Hematopoietic multipotent progenitor cell treated with erythropoietin and hydrocortisone succinate and interleukin-3 and kit ligand, for 15 days (in vitro differentiated cells): ENCODE measurements at regions not wholly inside any gene's neighbourhood (a gene's known extent, or its start where the extent isn't known, plus 50 kb on each side); places are given as distances from the start of the nearest gene placed in this dataset.
A peak's percentile ranks its signal among the peaks of the same experiment; 100 is the strongest.
"Not testable (repeated sequence)": the region's sequence is repeated elsewhere in the genome, so short reads cannot be mapped to it uniquely, and the experiment has no call there.

ENCODE experiments used
- DNase-seq: peaks from one replicate; pipeline ENCODE4 v3.0.0-alpha.2; 2015; ENCODE audit warnings: low spot score

DNA sequence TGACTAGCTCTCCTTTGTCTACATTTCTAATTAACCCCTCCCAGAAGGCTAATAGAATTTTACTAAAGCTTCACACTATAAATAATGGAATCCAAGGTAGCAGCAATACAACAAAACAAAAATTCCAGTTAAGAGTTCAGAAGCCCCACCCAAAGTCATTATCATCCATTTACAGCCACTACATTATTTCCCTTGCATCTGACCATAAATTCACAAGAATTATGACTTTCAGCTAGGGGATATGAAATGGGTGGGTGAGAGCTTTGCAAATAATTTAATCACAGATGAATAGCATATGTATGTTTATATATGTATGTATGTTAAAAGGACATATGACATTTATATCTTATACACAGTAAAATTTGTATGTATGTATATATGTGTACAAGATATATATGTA, 65.3 kb upstream of the PTGDR start:
- DNase-seq, result no peak

DNA sequence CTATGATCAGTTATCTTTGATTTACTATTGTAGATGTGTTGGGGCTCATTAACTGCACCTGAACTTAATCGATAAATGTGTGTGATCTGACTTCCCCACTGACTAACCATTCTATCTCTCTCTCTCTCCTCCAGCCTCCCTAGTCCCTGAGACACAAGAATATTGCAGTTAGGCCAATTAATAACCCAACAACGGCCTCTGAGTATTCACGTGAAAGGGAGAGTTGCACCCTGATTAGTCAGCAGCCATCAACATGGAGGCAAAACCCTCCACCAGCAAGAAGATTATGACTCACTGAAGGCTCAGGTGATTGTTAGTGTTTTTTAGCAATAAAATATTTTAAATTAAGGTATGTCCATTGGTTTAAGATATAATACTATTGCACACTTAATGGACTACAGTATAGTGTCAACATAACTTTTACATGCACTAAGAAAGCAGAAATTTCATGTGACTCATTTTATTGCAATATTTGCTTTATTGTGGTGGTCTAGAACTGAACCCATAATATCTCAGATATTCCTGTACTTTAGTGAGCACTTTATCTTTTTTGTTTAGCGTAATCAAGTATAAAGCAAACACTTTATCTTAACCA, 77.1 kb upstream of the PTGDR start:
- DNase-seq, result no peak

DNA sequence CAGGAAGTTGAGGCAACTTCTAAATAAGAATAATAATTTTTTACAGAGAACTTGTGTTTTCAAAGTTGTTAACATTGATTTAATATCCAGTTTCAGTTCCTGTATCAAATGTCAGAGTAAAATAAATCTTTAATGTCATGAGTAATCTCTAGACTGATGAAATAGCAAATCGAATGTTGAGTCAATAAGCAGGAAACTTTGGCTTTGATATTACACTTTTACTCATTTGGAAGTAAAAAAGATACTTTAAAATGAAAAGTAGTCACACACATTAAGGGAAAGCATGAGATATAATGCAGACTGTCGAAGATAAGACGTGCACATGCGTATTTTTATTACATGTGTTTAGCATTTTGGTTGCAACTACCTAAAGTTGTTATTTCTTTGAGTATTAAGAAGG, 78.2 kb upstream of the PTGDR start:
- no peak for DNase-seq

GRCh38 chr14:52188381-52188780, 79.1 kb upstream of the PTGDR start:
- no peak for DNase-seq

- DNase-seq, result no peak
Observed at GRCh38 chr14:52185178-52185577, 82.3 kb upstream of the PTGDR start.

- no peak for DNase-seq
Observed at GRCh38 chr14:52182853-52183252, 84.6 kb upstream of the PTGDR start.

DNA sequence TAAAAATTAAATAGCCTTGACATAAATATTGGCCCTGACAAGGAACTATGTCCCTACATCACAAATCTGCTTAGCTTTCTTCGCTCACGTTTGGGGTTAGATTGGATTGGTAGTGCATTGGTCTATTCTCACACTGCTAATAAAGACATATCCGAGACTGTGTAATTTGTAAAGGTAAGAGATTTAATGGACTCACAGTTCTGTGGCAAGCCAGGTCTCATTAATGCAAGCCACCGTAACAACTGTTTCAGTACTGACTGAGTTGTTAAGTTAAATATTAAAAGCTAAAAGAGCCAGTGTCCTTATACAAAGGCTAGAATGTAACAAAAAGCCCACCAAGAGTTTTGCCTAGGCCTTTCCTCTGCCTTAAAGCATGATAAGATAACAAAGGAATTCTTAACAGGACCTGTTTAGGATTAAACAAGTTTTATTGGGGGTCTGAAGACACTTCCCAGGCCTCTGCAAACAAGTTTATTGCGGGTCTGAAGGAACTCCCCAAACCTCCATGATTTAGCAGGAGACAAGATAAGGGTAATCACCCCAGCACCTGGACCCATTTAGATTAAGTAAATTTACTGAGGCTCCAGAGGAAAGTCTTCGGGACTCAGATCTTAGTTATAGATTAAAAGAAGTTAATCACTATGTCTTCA, 88.2 kb upstream of the PTGDR start:
- no peak for DNase-seq

DNA sequence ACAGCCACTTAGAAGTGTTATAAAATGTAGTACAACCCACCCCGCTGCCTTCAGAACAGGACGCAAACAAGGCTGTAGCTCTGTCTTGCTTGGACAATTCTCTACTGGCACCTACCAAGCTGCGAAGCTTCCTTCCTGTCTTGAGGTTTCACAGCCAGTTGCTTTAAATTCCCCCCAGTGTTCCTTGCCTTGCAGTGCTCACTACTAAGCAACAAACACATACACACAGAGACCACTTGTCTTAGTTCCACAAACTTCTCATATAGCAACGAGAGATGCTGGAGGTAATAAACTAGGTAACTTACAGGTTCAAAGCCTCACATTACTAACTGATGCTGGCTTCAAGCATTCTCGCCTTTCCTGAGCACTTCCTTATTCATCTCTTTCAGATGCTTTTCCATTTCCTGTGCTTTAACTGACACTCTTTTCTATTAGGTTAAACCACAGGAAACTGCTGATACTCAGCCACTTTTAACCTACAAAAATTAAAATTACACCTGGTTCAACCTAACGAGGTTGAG, 91.5 kb upstream of the PTGDR start:
- no peak for DNase-seq

GRCh38 chr14:52171932-52172331, 95.6 kb upstream of the PTGDR start:
- not testable (repeated sequence) for DNase-seq

DNA sequence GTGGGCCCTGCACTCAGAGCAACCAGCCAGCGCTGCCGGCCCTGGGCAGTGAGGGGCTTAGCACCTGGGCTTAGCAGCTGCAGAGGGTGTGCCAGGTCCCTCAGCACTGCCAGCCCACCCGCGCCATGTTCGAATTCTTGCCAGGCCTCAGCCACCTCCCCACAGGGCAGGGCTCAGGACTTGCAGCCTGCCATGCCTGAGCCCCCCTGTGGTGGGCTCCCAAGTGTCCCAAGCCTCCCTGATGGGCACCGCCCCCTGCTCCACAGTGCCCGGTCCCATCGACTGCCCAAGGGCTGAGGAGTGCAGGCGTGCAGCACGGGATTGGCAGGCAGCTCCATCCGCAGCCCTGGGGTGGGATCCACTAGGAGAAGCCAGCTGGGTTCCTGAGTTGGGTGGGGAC, 98.0 kb upstream of the NID2 start:
- no peak for DNase-seq

DNA sequence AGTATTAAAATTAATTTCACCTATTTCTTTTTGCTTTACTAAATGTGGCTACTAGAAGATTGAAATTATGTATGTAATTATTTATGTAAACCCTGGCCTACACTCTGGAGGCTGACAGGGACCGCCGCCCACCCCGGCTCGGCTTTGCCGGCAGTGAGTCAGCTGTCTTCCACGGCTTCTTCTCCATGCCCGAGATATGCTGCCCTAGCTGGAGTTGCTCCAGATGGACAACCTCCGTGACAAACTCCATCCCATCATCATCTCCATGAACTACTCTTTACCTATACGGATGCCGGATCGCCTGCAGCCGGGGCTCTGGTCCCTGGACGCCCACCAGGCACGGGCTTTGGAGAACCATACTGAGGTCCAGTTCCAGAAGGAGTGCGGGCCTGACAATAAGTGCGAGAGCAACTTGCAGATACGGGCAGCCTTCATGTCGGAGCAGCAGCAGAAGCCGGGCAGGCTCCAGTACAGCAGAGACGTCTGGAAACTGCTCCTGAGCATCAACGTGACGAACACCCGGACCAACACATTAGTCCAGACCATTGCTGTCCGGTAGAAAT, 86.9 kb upstream of the NID2 start:
- no peak for DNase-seq

GRCh38 chr14:52154992-52155650, 86.3 kb upstream of the NID2 start:
- no peak for DNase-seq

GRCh38 chr14:52153939-52154338, 85.1 kb upstream of the NID2 start:
- no peak for DNase-seq

DNA sequence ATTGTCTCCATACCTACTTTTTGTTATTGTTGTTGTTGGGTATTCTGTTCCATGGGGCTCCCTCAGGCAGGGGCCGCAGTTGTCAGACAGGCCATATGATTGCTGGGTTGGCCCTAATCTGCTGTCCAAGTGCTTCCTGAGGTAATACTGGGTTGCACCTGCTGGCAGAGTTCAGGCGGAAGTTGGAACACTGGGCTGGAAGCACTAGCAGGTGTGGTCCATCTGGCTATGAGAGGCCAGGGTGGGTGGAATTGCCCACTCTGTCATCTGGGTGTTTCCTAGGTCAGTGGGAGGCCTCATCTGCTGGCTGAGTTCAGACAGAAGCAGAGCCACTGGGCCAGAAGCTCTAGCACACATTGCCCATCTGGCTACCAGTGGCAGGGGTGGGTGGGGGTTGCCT, 81.3 kb upstream of the NID2 start:
- DNase-seq, result no peak

GRCh38 chr14:52148371-52148770, 79.5 kb upstream of the NID2 start:
- no peak for DNase-seq

- no peak for DNase-seq
Observed at GRCh38 chr14:52146504-52146903, 77.6 kb upstream of the NID2 start.

- not testable (repeated sequence) for DNase-seq
Observed at GRCh38 chr14:52144099-52144498, 75.2 kb upstream of the NID2 start.

DNA sequence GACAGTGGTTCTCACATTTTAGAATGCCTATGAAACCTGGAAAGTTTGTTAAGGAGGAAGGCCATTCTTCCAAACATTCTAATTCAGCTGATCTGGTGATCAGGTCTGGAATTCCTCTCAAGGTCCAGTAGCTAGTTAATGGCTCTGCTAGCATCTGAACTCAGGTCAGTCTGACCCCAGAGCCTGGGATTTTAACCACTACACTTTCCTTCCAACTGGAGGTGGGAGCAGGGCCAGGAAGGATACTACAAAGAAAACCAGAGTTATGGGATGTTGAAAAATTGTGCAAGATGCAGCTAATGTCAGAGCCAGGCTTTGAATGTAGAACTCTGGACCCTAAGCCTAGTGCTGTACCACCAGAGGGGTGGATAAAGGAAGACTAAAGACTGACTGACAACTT, 73.6 kb upstream of the NID2 start:
- no peak for DNase-seq

DNA sequence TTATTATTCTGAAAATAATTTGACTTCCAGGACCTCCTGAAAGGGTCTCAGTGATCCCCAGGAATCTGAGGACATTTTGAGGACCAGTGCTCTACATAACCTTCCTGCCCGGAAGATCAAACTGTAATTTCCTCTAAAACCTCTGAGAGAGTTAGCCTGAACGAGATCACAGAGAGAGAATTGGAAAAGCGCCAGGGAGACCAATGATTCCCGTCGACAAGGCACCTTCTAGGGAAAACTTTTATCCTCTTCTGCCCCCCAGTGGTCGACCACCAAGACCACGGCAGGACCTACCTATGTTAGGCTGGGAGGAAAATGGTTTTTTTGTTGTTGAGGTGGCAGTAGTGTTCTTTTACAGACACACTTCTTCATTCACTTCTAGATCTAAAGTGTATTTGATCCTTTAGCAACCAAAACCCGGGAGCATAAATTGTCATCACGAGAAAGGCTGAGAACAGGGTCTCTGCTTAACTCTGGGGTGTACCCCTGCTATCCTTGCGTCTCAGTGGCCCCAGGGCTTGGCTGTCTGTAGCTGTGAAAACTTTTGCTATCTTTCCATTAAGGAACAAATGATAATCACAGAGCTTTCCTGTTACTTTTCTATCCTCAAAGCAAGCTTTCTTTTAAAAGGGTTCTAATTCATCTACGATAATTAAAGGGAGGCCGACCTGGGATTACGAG, 62.9 kb upstream of the NID2 start:
- DNase-seq, result peak; percentile 15

- DNase-seq, result no peak
Observed at GRCh38 chr14:52129721-52130120, 60.9 kb upstream of the NID2 start.

DNA sequence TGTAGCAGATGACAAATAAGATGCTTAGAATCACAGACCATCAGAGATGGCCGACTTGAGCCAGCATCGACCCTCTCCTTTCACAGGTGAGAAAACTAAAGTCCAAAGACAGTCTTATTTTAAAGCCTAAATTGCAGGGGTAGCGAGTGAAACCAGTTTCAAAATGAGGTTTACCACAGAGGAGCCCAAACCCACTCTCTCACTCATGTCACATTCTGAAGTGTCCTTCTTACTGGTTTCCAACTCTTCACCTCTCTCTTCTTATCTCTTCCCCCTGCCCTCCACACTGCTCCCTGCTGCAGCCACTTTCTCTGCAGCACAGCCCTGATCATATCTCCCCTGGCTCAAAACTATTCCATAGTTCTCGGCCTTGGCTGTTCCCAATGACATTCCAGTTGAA, 57.0 kb upstream of the NID2 start:
- DNase-seq, result no peak
